Adrenal gland (tissue), 9 donors: ENCODE measurements at regions not wholly inside any gene's neighbourhood (a gene's known extent, or its start where the extent isn't known, plus 50 kb on each side); places are given as distances from the start of the nearest gene placed in this dataset.

Source experiments
- DNase-seq, 7 donors: peaks; one replicate each; pipeline ENCODE4 v3.0.0-alpha.2; 2019 to 2020
- H3K27ac ChIP-seq, 5 donors: fragments of 200-600 bp; sonication (generic) in 4 of 5; 1 replicate in 3 of 5; 2 replicates in 2 of 5; pipeline versions ENCODE4 v1.5.1 to v1.8.0; 2016 to 2020; ENCODE audit warnings: mild to moderate bottlenecking in 1 of 5
- H3K27me3 ChIP-seq: fragments of 200-600 bp; 2 replicates; pipeline ENCODE4 v1.8.0; 2021
- H3K36me3 ChIP-seq, 2 donors: fragments of 200-600 bp; replicated peaks in 1 of 2; 1 replicate in 1 of 2; 2 replicates in 1 of 2; pipeline versions ENCODE4 v1.5.1 to v1.8.0; 2018 to 2022
- H3K4me1 ChIP-seq, 2 donors: fragments of 200-600 bp; replicated peaks in 1 of 2; 1 replicate in 1 of 2; 2 replicates in 1 of 2; pipeline versions ENCODE4 v1.5.1 to v1.8.0; 2018 to 2021
- H3K4me3 ChIP-seq, 4 donors: fragments of 200-600 bp; sonication (generic) in 3 of 4; one replicate each; pipeline ENCODE4 v1.5.1; 2016 to 2018
- H3K9me3 ChIP-seq, 3 donors: fragments of 200-600 bp; sonication (generic) in 1 of 3; replicated peaks in 1 of 3; 1 replicate in 2 of 3; 2 replicates in 1 of 3; pipeline versions ENCODE4 v1.5.1 to v1.8.0; 2016 to 2021
- POLR2A ChIP-seq, 2 donors: fragments of 450-650 bp; IDR thresholded peaks; one replicate each; pipeline ENCODE4 v1.6.1; 2017; ENCODE audit warnings: antibody characterized with exemption in 2 of 2, mild to moderate bottlenecking in 2 of 2, moderate library complexity in 1 of 2
- WGBS, 4 donors: extraction: QIAGEN DNeasy Blood & Tissue Kit in 2 of 4; methylation state at CpG; one replicate each; pipeline versions ENCODE4 v1.1.5 to v1.1.7; 2013 to 2017; 5-methylcytosine and 5-hydroxymethylcytosine counted together
- intact Hi-C, 2 donors: fragments of 100-400 bp; cut with DNase I; formaldehyde crosslinking; loops; one replicate each; pipeline versions ENCODE4 v1.14.1 to v1.15.0; 2022 to 2023
- TF ChIP-seq, protein P1 (sequence below), 6 experiments: fragments of 450-650 bp in 4 of 6; fragments of 200-600 bp in 2 of 6; sonication (generic) in 1 of 6; IDR thresholded peaks; 1 replicate in 5 of 6; 2 replicates in 1 of 6; pipeline versions ENCODE4 v1.5.1 to v1.8.0; 2016 to 2021; ENCODE audit warnings: antibody characterized with exemption in 6 of 6, mild to moderate bottlenecking in 2 of 6, moderate library complexity in 1 of 6
- donor health status: healthy with polysubstance abuse.
- donor health status: Bipolar disorder and iron deficiency.
- donor health status: DM: yes; HTN: yes; CAD: no.
- donor health status: DM: no; HTN: no; CAD: no.
- donor health status: DM: no; HTN: no; CAD: no.

DNA sequence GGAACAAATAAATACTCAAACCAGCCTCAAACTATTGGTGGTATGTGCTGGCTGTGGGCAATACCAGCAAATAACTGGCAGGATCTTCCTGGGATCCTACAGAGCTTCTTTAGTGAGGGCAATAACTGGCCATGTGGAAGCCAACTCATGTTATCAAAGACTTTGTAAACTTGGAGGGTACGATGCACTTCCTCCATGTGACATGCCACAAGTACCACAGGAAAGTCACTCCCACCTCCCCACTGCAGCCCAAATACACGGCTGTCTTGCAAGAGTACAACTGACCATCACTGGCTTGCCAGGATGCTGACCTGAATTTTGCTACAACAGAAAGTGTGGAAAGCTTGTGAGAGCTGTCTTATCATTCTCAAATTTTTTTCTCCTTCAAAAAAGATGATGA, 93.3 kb upstream of the MAML3 start:
- DNase-seq = no peak
- Histone ChIP-seq H3K36me3 (no peaks in the 10 kb centered on the region), H3K4me1 (peaks cover 3 to 16% of the 10 kb centered on the region in 2 donors), H3K27ac (no peak overlapping the region), H3K27me3 (no peaks in the 10 kb centered on the region), H3K4me3 (no peak overlapping the region), H3K9me3 (no peaks in the 10 kb centered on the region)
- WGBS, 4 donors = 61 to 87% (median 80%) methylated on average over 2 of the region's 2 CpGs
- intact Hi-C loops = no loop called here
- no peak for TF ChIP-seq POLR2A (IDR thresholded peaks at IDR 0.05)
- TF ChIP-seq, protein P1, sequence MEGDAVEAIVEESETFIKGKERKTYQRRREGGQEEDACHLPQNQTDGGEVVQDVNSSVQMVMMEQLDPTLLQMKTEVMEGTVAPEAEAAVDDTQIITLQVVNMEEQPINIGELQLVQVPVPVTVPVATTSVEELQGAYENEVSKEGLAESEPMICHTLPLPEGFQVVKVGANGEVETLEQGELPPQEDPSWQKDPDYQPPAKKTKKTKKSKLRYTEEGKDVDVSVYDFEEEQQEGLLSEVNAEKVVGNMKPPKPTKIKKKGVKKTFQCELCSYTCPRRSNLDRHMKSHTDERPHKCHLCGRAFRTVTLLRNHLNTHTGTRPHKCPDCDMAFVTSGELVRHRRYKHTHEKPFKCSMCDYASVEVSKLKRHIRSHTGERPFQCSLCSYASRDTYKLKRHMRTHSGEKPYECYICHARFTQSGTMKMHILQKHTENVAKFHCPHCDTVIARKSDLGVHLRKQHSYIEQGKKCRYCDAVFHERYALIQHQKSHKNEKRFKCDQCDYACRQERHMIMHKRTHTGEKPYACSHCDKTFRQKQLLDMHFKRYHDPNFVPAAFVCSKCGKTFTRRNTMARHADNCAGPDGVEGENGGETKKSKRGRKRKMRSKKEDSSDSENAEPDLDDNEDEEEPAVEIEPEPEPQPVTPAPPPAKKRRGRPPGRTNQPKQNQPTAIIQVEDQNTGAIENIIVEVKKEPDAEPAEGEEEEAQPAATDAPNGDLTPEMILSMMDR (IDR thresholded peaks at IDR 0.05) = no peak

DNA sequence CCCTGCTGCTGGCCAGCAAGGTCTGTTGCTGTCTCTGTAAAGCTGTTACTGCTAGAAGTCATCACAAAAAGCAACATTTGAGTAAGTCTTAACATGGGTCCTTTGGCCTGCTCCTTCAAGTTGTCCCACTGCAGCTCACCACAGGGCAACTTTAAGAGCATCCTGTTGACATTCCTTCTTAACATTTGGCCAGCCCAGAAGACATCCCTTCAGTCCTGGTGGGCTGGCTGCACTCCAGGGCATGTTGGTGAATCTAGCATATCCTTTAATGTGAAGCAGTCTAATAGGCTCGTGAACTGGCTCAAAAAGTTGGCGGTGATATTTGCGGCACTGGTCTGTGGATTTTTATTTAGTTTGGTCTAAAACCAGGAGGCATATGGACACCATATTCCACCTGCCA, 92.2 kb upstream of the MAML3 start:
- Histone ChIP-seq H3K4me1 (peaks cover 0 to 15% of the 10 kb centered on the region in 2 donors), H3K27ac (no peak overlapping the region), H3K4me3 (no peak overlapping the region), H3K9me3 (no peaks in the 10 kb centered on the region), H3K36me3 (no peaks in the 10 kb centered on the region), H3K27me3 (no peaks in the 10 kb centered on the region)
- 90 to 100% (median 96%) methylated on average over 3 of the region's 3 CpGs for WGBS, 4 donors
- intact Hi-C loops = no loop called here
- no peak for DNase-seq
- no peak for TF ChIP-seq POLR2A (IDR thresholded peaks at IDR 0.05)
- TF ChIP-seq, protein P1 (IDR thresholded peaks at IDR 0.05) = no peak

DNA sequence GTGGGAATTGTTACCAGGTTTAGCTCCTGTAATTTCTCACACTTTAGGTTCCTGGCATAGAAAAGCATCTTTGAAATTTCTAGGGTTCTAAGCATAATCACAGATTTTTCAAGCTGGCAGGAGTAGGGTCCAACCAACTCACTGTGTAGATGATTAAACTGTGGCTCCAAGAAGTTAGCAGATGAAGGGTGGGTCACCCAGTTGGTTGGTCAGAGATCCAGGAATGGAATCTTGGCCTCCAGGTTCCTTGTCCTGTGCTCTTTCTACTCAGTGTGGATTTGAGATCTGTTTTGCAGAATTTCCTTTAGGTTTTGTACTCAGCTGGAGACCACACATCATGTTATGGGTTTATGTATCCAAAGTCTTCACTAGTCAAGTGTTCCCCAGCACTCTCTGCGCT, 90.3 kb upstream of the MAML3 start:
- Histone ChIP-seq H3K27me3 (no peaks in the 10 kb centered on the region), H3K27ac (no peak overlapping the region), H3K9me3 (no peaks in the 10 kb centered on the region), H3K4me3 (no peak overlapping the region), H3K4me1 (peaks cover 0 to 11% of the 10 kb centered on the region in 2 donors), H3K36me3 (no peaks in the 10 kb centered on the region)
- 95 to 100% (median 99%) methylated on average over 1 of the region's 1 CpG for WGBS, 4 donors
- intact Hi-C loops = no loop called here
- TF ChIP-seq, protein P1 (IDR thresholded peaks at IDR 0.05) = no peak
- no peak for TF ChIP-seq POLR2A (IDR thresholded peaks at IDR 0.05)
- no peak for DNase-seq

DNA sequence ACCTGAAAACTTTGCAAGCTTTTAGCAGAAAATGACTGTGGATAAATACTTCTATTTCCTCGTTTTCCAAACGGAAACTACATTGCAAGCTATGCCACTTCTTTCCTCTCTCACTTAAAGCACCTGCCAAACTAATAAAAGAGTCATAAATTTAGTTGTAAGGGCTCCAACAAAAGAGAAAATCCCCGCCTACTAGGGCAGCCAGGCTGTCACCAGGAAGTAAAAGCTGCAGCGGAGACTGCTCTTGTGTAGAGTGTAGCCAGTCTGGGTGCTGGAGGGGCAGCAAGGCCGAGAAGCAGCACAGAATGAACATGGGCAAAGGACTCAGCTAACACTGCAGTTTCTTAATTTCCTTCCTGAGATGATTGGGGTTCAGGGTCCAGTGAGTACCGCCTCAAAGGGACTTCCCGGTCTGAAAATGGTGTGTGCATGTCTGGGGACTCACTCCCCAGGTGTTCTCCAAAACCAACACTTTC, 89.3 kb upstream of the MAML3 start:
- intact Hi-C loops = no loop called here
- H3K36me3 ChIP-seq = no peaks in the 10 kb centered on the region
- H3K27ac ChIP-seq = peak overlapping the region in 2 of 5 donors; percentile 6 to 40
- H3K4me3 ChIP-seq = no peak overlapping the region
- no peaks in the 10 kb centered on the region for H3K27me3 ChIP-seq
- H3K9me3 ChIP-seq = no peaks in the 10 kb centered on the region
- WGBS, 4 donors = 53 to 67% (median 63%) methylated on average over 7 of the region's 7 CpGs
- DNase-seq = no peak
- no peak for TF ChIP-seq POLR2A (IDR thresholded peaks at IDR 0.05)
- TF ChIP-seq, protein P1 (IDR thresholded peaks at IDR 0.05) = no peak
- H3K4me1 ChIP-seq = peaks cover 0 to 12% of the 10 kb centered on the region in 2 donors
